Colonic mucosa (tissue), 4 donors: ENCODE measurements at regions not wholly inside any gene's neighbourhood (a gene's known extent, or its start where the extent isn't known, plus 50 kb on each side); places are given as distances from the start of the nearest gene placed in this dataset.

Experiments
- DNase-seq: peaks from one replicate; pipeline ENCODE4 v3.0.0-alpha.2; 2020
- H3K27ac ChIP-seq: fragments of 200-600 bp; one replicate; pipeline ENCODE4 v1.8.0; 2021
- H3K27me3 ChIP-seq: fragments of 200-600 bp; one replicate; pipeline ENCODE4 v1.8.0; 2021
- H3K36me3 ChIP-seq: fragments of 200-600 bp; one replicate; pipeline ENCODE4 v1.8.0; 2021
- H3K4me1 ChIP-seq: fragments of 200-600 bp; one replicate; pipeline ENCODE4 v1.8.0; 2021; ENCODE audit warnings: mild to moderate bottlenecking
- H3K4me3 ChIP-seq: fragments of 200-600 bp; one replicate; pipeline ENCODE4 v1.8.0; 2021
- H3K9ac ChIP-seq, 2 donors: one replicate each; pipeline ENCODE4 v1.7.0; 2013; ENCODE audit warnings: control low read depth in 2 of 2, low read depth in 2 of 2, low read length in 2 of 2
- H3K9me3 ChIP-seq: fragments of 200-600 bp; one replicate; pipeline ENCODE4 v1.8.0; 2021
- intact Hi-C: fragments of 100-400 bp; cut with DNase I; formaldehyde crosslinking; loops from one replicate; pipeline ENCODE4 v1.14.1; 2022
- TF ChIP-seq, protein P1 (sequence below): fragments of 200-600 bp; IDR thresholded peaks from one replicate; pipeline ENCODE4 v1.8.0; 2022; ENCODE audit warnings: antibody characterized with exemption, mild to moderate bottlenecking
- donor health status: healthy.
- donor health status: DM: no; HTN: no; CAD: no.
- donor health status: DM: no; HTN: no; CAD: no.

DNA sequence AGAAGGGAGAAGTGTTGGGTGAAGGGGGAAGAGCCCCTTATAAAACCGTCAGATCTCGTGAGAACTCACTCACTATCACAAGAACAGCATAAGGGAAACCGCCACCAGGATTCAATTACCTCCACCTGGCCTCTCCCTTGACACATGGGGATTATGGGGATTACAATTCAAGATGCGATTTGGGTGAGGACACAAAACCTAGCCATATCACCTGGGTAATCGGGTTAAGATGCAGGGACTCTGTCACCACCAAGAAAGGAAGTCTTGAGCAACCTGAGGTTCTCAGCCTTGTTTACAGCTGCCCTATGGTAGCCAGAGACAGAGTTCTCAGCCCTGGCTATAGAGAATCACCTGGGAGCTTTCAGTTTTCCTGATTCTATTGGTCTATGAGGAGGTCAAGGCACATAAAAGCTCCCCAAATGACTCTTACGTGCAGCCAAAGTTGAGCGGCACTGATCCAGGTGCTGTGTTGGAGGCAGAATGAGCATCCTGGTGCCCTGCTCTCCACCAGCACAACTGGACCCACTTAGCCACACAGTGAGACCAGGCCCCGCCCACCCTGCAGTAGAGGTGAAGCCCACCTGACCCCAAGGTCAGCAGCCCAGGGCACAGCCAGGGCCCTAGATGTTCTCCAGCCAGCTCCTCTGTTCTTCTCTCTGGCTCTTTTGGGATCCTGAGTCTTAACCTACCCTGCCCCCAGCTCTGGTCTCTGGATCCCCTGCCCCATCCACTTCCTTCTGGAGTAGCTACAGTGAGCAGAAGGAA is 138.5 kb upstream of the CDH5 start:
- DNase-seq, result no peak
- TF ChIP-seq, protein P1, sequence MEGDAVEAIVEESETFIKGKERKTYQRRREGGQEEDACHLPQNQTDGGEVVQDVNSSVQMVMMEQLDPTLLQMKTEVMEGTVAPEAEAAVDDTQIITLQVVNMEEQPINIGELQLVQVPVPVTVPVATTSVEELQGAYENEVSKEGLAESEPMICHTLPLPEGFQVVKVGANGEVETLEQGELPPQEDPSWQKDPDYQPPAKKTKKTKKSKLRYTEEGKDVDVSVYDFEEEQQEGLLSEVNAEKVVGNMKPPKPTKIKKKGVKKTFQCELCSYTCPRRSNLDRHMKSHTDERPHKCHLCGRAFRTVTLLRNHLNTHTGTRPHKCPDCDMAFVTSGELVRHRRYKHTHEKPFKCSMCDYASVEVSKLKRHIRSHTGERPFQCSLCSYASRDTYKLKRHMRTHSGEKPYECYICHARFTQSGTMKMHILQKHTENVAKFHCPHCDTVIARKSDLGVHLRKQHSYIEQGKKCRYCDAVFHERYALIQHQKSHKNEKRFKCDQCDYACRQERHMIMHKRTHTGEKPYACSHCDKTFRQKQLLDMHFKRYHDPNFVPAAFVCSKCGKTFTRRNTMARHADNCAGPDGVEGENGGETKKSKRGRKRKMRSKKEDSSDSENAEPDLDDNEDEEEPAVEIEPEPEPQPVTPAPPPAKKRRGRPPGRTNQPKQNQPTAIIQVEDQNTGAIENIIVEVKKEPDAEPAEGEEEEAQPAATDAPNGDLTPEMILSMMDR, result no peak
- Histone ChIP-seq H3K27me3 (no peaks in the 10 kb centered on the region), H3K9ac (no peak overlapping the region), H3K27ac (no peak overlapping the region), H3K4me1 (no peaks in the 10 kb centered on the region), H3K9me3 (no peaks in the 10 kb centered on the region), H3K4me3 (no peak overlapping the region), H3K36me3 (no peaks in the 10 kb centered on the region)
- intact Hi-C loops, result no loop called here

DNA sequence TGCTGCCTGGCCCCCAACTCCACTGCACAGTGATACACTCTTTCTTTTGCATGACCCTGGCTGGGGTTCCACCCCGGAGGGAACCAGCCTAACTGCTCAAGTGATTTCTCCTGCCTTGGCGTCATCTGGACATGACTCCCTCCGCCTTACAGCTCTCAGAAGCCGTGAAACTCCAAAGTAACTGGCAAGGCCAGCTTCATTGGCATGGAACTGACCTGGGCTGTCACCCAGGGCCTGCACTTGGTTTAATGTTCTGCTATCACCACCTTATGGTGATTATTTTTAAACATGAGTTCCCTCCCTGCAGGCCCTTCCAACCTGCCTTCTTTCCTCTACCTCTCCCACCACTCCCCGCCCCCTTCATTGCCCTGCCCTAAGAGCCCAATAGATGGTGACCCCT is 139.7 kb upstream of the CDH5 start:
- no peak overlapping the region for H3K4me3 ChIP-seq
- no peak overlapping the region for H3K9ac ChIP-seq
- TF ChIP-seq, protein P1, result no peak
- no peaks in the 10 kb centered on the region for H3K27me3 ChIP-seq
- no peaks in the 10 kb centered on the region for H3K36me3 ChIP-seq
- no peak overlapping the region for H3K27ac ChIP-seq
- H3K9me3 ChIP-seq, result no peaks in the 10 kb centered on the region
- DNase-seq, result no peak
- H3K4me1 ChIP-seq, result no peaks in the 10 kb centered on the region
- intact Hi-C loops, result no loop called here

DNA sequence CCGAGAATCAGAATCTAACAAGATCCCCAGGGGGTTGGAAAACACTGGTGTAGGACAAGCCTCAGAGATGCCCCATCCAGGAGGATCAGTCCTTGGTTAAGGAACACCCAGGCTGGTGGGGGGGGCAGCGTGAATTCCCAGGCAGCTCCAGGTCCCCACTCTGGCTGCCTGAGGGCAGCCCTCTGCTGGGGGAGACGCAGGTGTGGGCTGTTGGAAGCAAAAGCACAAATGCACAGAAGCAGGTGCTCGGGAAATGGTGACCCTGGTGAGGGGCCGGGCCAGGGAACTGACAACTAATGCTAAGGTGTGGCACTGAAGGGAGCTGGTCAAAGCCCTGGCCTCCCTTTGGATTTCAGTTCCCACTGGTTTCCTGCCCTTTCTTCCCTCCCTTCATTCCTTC is 140.8 kb upstream of the CDH5 start:
- H3K27me3 ChIP-seq, result no peaks in the 10 kb centered on the region
- no peaks in the 10 kb centered on the region for H3K9me3 ChIP-seq
- intact Hi-C loops, result no loop called here
- no peak for DNase-seq
- no peak overlapping the region for H3K27ac ChIP-seq
- TF ChIP-seq, protein P1, result no peak
- no peaks in the 10 kb centered on the region for H3K4me1 ChIP-seq
- no peaks in the 10 kb centered on the region for H3K36me3 ChIP-seq
- no peak overlapping the region for H3K9ac ChIP-seq
- no peak overlapping the region for H3K4me3 ChIP-seq

DNA sequence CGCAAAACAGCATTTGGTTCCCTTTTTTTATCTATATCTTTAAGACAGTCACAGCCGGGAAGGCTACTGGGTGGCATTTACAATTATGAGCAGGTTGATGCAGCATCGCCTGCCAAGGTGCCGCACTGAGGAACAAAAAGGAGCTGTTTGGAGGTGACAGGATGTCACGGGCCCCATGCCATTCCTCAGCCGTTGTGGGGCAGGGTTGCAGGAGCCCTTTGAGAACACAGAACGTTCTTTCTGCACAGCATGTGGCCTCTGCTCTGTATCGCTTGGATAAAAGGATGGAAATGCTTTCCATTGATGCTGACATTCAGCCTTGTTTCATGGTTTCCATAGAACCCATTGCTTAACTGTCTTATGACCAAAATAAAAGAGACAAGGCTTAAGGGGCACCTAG is 141.9 kb upstream of the CDH5 start:
- Histone ChIP-seq H3K9me3 (no peaks in the 10 kb centered on the region), H3K4me3 (no peak overlapping the region), H3K4me1 (no peaks in the 10 kb centered on the region), H3K27me3 (no peaks in the 10 kb centered on the region), H3K36me3 (no peaks in the 10 kb centered on the region), H3K9ac (no peak overlapping the region), H3K27ac (no peak overlapping the region)
- intact Hi-C loops, result no loop called here
- DNase-seq, result no peak
- TF ChIP-seq, protein P1, result no peak

DNA sequence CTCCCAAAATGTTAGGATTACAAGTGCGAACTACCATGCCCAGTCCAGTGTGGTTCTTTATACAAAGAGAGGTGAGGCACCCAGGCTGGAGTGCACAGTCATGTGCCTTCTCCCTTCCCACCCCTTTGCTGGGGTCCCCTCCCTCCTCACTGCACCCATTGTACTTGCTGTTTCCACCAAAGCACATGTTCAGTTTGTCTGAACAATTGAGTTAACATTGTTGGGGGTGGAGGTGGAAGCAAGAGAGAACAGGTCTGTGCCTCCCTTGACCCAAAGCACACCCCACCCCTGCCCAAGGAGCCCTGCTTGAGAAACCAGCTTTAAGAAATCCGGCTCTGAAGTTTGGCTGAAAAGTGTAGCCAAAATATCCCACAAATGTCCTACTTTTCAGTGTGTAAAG is 142.3 kb upstream of the CDH5 start:
- no peak overlapping the region for H3K4me3 ChIP-seq

More for the DNA sequence above, 142.3 kb upstream of the CDH5 start:
- Histone ChIP-seq H3K36me3 (no peaks in the 10 kb centered on the region), H3K27ac (no peak overlapping the region), H3K4me1 (no peaks in the 10 kb centered on the region), H3K9me3 (no peaks in the 10 kb centered on the region), H3K9ac (no peak overlapping the region), H3K27me3 (no peaks in the 10 kb centered on the region)
- TF ChIP-seq, protein P1, result no peak
- DNase-seq, result no peak
- intact Hi-C loops, result no loop called here
